ENCODE measurements at regions not wholly inside any gene's neighbourhood (a gene's known extent, or its start where the extent isn't known, plus 50 kb on each side); places are given as distances from the start of the nearest gene placed in this dataset.

DNA sequence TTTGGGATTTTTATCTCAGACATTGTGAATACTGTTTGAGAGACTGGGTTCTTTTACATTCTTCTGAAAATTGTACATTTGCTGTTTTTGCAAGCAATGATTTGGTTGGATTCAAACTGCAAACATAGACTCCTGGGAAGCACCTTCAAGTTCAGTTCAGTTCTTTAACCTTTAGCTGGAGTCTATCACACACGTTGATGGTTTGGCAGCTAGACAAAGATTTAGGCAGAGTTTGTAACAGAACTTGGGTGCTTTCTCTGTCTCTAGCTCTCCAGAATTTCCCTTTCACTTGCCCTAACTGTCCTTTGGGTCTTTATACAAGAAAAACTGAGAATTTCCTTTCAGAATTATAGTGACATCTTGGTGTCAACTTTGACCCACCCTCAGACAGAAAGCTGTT, 556.6 kb downstream of the DIAPH3 start:
- no peak for DNase-seq

- DNase-seq, result no peak
Measured at GRCh38 chr13:59607780-59608233, 555.9 kb downstream of the DIAPH3 start.

DNA sequence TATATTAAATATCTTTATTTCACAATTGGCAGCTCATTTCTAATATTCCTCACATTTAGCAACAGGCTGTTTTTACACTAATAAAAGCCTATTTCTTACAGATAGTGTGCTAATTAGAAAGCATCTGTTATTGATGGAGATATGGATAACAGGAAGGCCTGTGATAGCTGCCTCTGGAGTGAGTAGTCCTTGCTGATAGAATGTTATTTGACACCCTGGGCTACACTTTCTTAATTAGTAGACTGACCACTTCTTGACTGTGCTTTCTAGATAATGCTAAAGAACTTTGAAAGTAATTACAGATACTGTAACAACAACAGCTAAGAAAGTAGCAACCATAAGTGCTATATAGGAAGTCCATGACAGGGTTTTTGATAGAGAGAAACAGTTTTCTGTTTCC, 554.3 kb downstream of the DIAPH3 start:
- no peak for DNase-seq

Measured in right hindlimb (tissue), 1 donor.